ENCODE measurements at regions not wholly inside any gene's neighbourhood (a gene's known extent, or its start where the extent isn't known, plus 50 kb on each side); places are given as distances from the start of the nearest gene placed in this dataset.

- Mint-ChIP-seq H3K4me1 (no peaks in the 10 kb centered on the region), H3K9me3 (no peaks in the 10 kb centered on the region), H3K36me3 (no peaks in the 10 kb centered on the region), H3K4me3 (no peak overlapping the region), H3K27ac (no peak overlapping the region), H3K27me3 (no peaks in the 10 kb centered on the region)
- CTCF ChIA-PET, result no interaction called here
- no peak for DNase-seq
Observed at GRCh38 chr13:73358606-73359095, 299.8 kb downstream of the KLF5 start.

DNA sequence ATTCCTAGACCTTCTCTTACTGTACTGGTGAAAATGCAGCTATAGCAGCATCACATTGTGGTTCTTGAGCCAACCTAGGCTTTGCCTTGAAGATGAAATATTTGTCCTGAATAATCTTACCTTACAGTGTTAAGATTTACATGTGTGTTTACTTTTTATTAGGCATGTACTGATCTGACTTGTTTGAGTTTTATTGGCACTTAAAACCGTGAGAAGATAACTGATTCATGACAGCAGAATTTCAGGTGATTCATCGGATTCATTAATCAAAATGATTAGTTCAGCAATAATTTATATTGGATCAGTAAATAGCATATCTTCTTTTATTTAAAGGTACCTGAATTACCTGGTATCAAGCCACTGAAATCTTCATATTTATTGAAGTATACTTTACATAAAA is 296.3 kb downstream of the KLF5 start:
- CTCF ChIA-PET, result no interaction called here
- Mint-ChIP-seq H3K4me3 (no peak overlapping the region), H3K36me3 (no peaks in the 10 kb centered on the region), H3K9me3 (no peaks in the 10 kb centered on the region), H3K27ac (no peak overlapping the region), H3K27me3 (no peaks in the 10 kb centered on the region), H3K4me1 (no peaks in the 10 kb centered on the region)
- DNase-seq, result no peak

DNA sequence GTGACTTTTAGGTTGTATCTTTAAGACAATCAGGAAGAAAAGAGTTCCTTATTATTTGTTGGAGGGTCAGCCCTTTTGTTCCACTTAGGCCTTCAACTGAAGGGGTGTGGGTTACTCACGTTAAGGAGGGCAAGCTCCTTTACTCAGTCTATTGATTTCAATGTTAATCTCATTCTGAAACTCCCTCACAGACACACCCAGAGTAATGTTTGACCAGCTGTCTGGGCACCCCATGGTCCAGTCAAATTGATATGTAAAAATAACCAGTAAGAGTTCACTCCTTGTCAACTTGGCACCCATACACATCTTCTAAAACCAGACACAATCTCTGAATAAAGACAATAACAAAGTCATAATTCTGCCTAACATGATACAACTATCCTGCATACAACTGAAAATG is 292.9 kb downstream of the KLF5 start:
- H3K27ac Mint-ChIP-seq, result no peak overlapping the region
- H3K4me1 Mint-ChIP-seq, result no peaks in the 10 kb centered on the region
- no peak for DNase-seq
- CTCF ChIA-PET, result no interaction called here
- H3K9me3 Mint-ChIP-seq, result no peaks in the 10 kb centered on the region
- H3K36me3 Mint-ChIP-seq, result no peaks in the 10 kb centered on the region
- H3K4me3 Mint-ChIP-seq, result no peak overlapping the region
- no peaks in the 10 kb centered on the region for H3K27me3 Mint-ChIP-seq

DNA sequence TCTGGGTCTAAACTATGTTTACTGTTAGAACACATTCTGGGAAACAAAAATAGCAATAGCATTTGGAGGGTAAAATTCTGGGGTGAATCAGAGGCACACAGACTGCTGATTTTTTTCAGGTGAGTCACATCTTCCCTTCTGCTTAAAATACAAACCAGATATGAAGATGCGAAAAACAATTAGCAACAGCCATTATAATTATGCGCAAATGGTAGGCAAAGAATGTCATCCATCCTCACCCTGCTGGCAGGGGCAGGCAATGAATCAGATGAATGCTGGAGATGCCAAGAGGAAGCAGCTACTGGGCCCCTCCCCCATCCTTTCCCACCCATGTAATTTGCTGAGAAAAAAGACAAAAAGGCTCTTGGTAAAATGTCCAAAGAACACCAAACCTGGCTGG is 282.9 kb downstream of the KLF5 start:
- H3K27ac Mint-ChIP-seq, result no peak overlapping the region
- H3K36me3 Mint-ChIP-seq, result no peaks in the 10 kb centered on the region
- DNase-seq, result no peak
- no peaks in the 10 kb centered on the region for H3K9me3 Mint-ChIP-seq
- CTCF ChIA-PET, result no interaction called here
- H3K4me3 Mint-ChIP-seq, result no peak overlapping the region
- H3K27me3 Mint-ChIP-seq, result no peaks in the 10 kb centered on the region
- no peaks in the 10 kb centered on the region for H3K4me1 Mint-ChIP-seq

DNA sequence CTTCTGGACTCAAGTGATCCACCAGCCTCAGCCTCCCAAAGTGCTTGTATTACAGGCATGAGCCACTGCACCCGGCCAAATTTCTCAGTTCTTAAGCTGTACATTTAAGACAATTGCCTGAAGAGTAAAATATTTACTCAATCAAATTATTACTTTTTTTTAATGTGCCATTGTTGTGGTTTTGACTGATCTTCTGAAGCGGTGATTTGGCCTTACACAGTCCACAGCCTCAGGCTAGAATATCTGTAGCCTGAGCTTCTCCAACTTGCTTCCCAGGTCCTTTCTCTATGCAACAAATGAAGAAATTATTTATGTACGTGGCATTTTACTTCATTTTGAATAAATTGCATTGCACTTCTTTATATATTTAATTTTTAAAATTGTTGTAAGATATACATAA is 281.3 kb downstream of the KLF5 start:
- no peaks in the 10 kb centered on the region for H3K36me3 Mint-ChIP-seq
- no peak overlapping the region for H3K4me3 Mint-ChIP-seq
- no peaks in the 10 kb centered on the region for H3K9me3 Mint-ChIP-seq
- H3K4me1 Mint-ChIP-seq, result peaks cover 5% of the 10 kb centered on the region
- no peaks in the 10 kb centered on the region for H3K27me3 Mint-ChIP-seq
- CTCF ChIA-PET, result interaction anchor here (0.6 kb wide), 1 partner anchor 687 kb away, joined by 3 read pairs; no protein-coding TSS in a partner anchor
- no peak for DNase-seq
- no peak overlapping the region for H3K27ac Mint-ChIP-seq

GRCh38 chr13:73339086-73339485 is 280.3 kb downstream of the KLF5 start:
- no peaks in the 10 kb centered on the region for H3K9me3 Mint-ChIP-seq
- H3K27ac Mint-ChIP-seq, result no peak overlapping the region
- H3K27me3 Mint-ChIP-seq, result no peaks in the 10 kb centered on the region

DNA sequence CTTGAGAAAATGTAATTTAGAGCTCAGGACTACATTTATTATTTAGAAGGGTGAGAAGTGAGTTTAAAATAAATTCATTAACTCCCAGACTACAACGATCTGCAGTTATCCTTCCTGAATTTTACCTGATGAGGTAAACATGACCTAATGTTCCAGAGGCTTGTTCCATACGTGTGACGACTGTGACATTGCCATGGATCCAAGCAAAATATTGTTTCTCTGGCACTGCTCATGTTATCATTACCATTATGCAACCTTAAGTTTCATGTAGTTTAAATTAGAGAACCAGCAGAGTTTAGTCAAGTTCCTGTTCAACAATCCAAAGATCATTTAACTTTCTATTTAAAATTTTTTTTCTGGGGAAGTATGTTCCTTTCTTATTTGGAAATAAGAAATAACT is 279.6 kb downstream of the KLF5 start:
- H3K27ac Mint-ChIP-seq, result no peak overlapping the region
- no peaks in the 10 kb centered on the region for H3K36me3 Mint-ChIP-seq
- CTCF ChIA-PET, result no interaction called here

More at GRCh38 chr13:73339086-73339485, 280.3 kb downstream of the KLF5 start:
- Mint-ChIP-seq H3K4me1 (peaks cover 6% of the 10 kb centered on the region), H3K36me3 (no peaks in the 10 kb centered on the region), H3K4me3 (no peak overlapping the region)
- no peak for DNase-seq
- CTCF ChIA-PET, result no interaction called here

GRCh38 chr13:73337532-73337931 is 278.7 kb downstream of the KLF5 start:
- CTCF ChIA-PET, result no interaction called here
- H3K4me1 Mint-ChIP-seq, result peaks cover 6% of the 10 kb centered on the region
- no peaks in the 10 kb centered on the region for H3K36me3 Mint-ChIP-seq
- no peak for DNase-seq
- no peak overlapping the region for H3K27ac Mint-ChIP-seq
- H3K27me3 Mint-ChIP-seq, result no peaks in the 10 kb centered on the region
- no peaks in the 10 kb centered on the region for H3K9me3 Mint-ChIP-seq
- no peak overlapping the region for H3K4me3 Mint-ChIP-seq

More for the DNA sequence above, 279.6 kb downstream of the KLF5 start:
- H3K27me3 Mint-ChIP-seq, result no peaks in the 10 kb centered on the region
- no peak for DNase-seq
- H3K4me3 Mint-ChIP-seq, result no peak overlapping the region
- H3K4me1 Mint-ChIP-seq, result peaks cover 6% of the 10 kb centered on the region
- H3K9me3 Mint-ChIP-seq, result no peaks in the 10 kb centered on the region

DNA sequence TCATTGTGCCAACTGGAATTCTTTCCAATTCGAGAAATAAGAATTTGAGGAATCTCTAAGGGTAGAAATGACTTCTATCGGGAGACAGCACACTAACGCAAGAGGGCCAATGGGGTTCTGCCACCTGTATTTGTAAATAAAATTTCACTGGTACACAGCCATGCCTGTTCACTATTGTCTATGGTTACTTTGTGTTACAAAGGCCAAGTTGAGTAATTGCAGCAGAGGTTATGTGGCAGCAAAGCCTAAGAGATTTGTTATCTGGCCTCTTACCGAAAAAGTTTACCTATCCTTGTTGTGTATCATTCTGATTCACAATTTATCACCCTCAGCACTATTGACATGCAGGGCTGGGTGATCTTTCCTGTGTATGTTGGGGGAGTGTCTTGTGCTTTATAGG is 278.0 kb downstream of the KLF5 start:
- CTCF ChIA-PET, result no interaction called here
- Mint-ChIP-seq H3K27ac (no peak overlapping the region), H3K27me3 (no peaks in the 10 kb centered on the region), H3K9me3 (peaks cover 1% of the 10 kb centered on the region), H3K4me1 (peaks cover 6% of the 10 kb centered on the region), H3K4me3 (no peak overlapping the region), H3K36me3 (no peaks in the 10 kb centered on the region)
- DNase-seq, result no peak

GRCh38 chr13:73335944-73336343 is 277.1 kb downstream of the KLF5 start:
- peaks cover 6% of the 10 kb centered on the region for H3K4me1 Mint-ChIP-seq
- no peak for DNase-seq
- CTCF ChIA-PET, result no interaction called here
- no peak overlapping the region for H3K27ac Mint-ChIP-seq
- H3K4me3 Mint-ChIP-seq, result no peak overlapping the region
- H3K36me3 Mint-ChIP-seq, result no peaks in the 10 kb centered on the region
- no peaks in the 10 kb centered on the region for H3K27me3 Mint-ChIP-seq
- H3K9me3 Mint-ChIP-seq, result peaks cover 1% of the 10 kb centered on the region

DNA sequence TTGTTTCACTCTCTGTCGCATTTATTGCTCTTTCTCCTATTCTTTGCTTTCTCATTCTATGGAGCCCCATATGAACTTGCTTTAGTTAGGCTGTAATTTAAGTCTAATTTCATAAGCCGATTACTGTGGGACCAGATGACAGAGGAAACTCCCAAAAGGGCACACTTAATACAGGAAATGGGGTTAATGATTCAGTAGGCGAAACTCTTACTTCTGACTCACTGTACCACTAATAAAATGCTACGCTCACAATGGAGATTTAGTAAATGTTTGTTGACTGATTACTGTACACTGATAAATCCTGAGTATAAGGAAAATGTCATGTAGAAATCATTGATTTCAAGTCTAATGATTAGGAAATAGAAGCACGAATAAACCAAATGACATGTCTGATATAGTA is 276.4 kb downstream of the KLF5 start:
- H3K27ac Mint-ChIP-seq, result no peak overlapping the region
- H3K4me3 Mint-ChIP-seq, result no peak overlapping the region
- peaks cover 1% of the 10 kb centered on the region for H3K9me3 Mint-ChIP-seq
- CTCF ChIA-PET, result no interaction called here
- H3K36me3 Mint-ChIP-seq, result no peaks in the 10 kb centered on the region
- H3K27me3 Mint-ChIP-seq, result no peaks in the 10 kb centered on the region
- peaks cover 6% of the 10 kb centered on the region for H3K4me1 Mint-ChIP-seq
- no peak for DNase-seq

DNA sequence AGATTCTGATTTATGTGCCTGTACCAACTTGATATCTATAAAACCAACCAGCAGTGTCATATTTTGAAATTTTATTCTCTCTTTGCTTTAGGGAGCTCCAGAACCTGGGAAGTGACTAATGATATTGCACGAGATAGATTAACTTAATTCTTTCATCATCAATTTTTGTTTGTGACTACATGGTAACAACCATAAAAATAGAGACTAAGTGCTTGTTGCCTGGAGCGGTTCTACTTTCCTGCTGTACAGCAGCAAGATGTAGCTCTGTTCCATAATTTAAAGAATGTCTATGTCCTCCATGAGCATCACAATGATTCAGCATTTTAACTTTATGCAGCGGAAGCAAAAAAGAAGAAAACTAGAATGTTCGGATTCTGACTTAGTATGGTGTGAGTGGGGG is 275.6 kb downstream of the KLF5 start:
- no peak for DNase-seq
- Mint-ChIP-seq H3K36me3 (no peaks in the 10 kb centered on the region), H3K27me3 (no peaks in the 10 kb centered on the region), H3K4me1 (peaks cover 6% of the 10 kb centered on the region), H3K27ac (no peak overlapping the region), H3K4me3 (no peak overlapping the region), H3K9me3 (peaks cover 1% of the 10 kb centered on the region)
- CTCF ChIA-PET, result interaction anchor here (0.6 kb wide), 1 partner anchor 401 kb away, joined by 3 read pairs; no protein-coding TSS in a partner anchor

- Mint-ChIP-seq H3K4me1 (peaks cover 6% of the 10 kb centered on the region), H3K27me3 (no peaks in the 10 kb centered on the region), H3K9me3 (peaks cover 1% of the 10 kb centered on the region), H3K36me3 (no peaks in the 10 kb centered on the region), H3K4me3 (no peak overlapping the region), H3K27ac (no peak overlapping the region)
- DNase-seq, result no peak
- CTCF ChIA-PET, result no interaction called here
Observed at GRCh38 chr13:73331556-73331955, 272.8 kb downstream of the KLF5 start.

DNA sequence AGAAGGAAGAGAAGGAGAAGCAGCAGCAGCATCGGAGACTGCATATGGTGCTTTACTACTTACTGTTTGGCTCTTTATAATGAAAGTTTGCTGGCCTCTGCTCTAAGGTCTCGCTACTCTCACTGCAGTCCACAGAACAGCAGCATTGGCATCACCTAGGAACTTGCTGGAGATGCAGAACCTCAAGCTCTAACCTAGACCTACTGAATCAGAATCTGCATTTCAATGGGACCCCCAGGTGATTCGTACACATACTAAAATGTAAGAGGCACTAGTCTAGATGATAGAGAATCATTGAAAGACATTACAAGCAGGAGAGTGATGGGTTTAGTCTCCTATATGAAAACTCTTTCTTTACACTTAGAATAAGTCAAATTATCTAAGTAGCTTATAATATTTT is 270.6 kb downstream of the KLF5 start:
- Mint-ChIP-seq H3K27me3 (no peaks in the 10 kb centered on the region), H3K36me3 (no peaks in the 10 kb centered on the region), H3K27ac (no peak overlapping the region)

GRCh38 chr13:73327579-73327978 is 268.8 kb downstream of the KLF5 start:
- CTCF ChIA-PET, result interaction anchor here (0.8 kb wide), 1 partner anchor 695 kb away, joined by 3 read pairs; no protein-coding TSS in a partner anchor
- Mint-ChIP-seq H3K9me3 (peaks cover 1% of the 10 kb centered on the region), H3K4me3 (no peak overlapping the region), H3K4me1 (no peaks in the 10 kb centered on the region), H3K27me3 (no peaks in the 10 kb centered on the region), H3K27ac (no peak overlapping the region), H3K36me3 (no peaks in the 10 kb centered on the region)
- DNase-seq, result no peak

More for the DNA sequence above, 270.6 kb downstream of the KLF5 start:
- H3K4me1 Mint-ChIP-seq, result no peaks in the 10 kb centered on the region
- CTCF ChIA-PET, result no interaction called here
- peaks cover 1% of the 10 kb centered on the region for H3K9me3 Mint-ChIP-seq
- no peak overlapping the region for H3K4me3 Mint-ChIP-seq
- DNase-seq, result no peak

Measured in activated naive CD4-positive, alpha-beta T cell treated with anti-CD3 and anti-CD28 coated beads, Interleukin-2, amount 10 ng/mL, durations not matched to agents 7 days and 5 days (primary cell).